Body of pancreas (tissue), 4 donors: ENCODE measurements at regions not wholly inside any gene's neighbourhood (a gene's known extent, or its start where the extent isn't known, plus 50 kb on each side); places are given as distances from the start of the nearest gene placed in this dataset.
"Not testable (repeated sequence)": the region's sequence is repeated elsewhere in the genome, so short reads cannot be mapped to it uniquely, and the experiment has no call there.

Experiments
- ATAC-seq: fragments of 150-250 bp; one replicate; pipeline ENCODE4 v1.9.1; 2016
- DNase-seq, 4 donors: peaks; one replicate each; pipeline ENCODE4 v3.0.0-alpha.2; 2019
- H3K27ac ChIP-seq, 4 donors: fragments of 200-600 bp; sonication (generic); 1 replicate in 3 of 4; 2 replicates in 1 of 4; pipeline versions ENCODE4 v1.5.1 to v1.6.1; 2016 to 2019; ENCODE audit warnings: mild to moderate bottlenecking in 1 of 4, mixed read lengths in 1 of 4, moderate library complexity in 1 of 4
- H3K27me3 ChIP-seq, 2 donors: fragments of 200-600 bp; sonication (generic); one replicate each; pipeline ENCODE4 v1.6.0; 2016; ENCODE audit warnings: mild to moderate bottlenecking in 1 of 2
- H3K36me3 ChIP-seq, 2 donors: fragments of 200-600 bp; sonication (generic); replicated peaks in 1 of 2; 2 replicates each; pipeline ENCODE4 v1.5.1; 2016; ENCODE audit warnings: low read depth in 2 of 2; ENCODE audit not compliant: insufficient read depth in 1 of 2
- H3K4me1 ChIP-seq: fragments of 200-600 bp; sonication (generic); one replicate; pipeline ENCODE4 v1.6.0; 2016
- H3K4me3 ChIP-seq, 2 donors: fragments of 200-600 bp; sonication (generic); 1 replicate in 1 of 2; 2 replicates in 1 of 2; pipeline ENCODE4 v1.5.1; 2016 to 2019
- H3K9me3 ChIP-seq, 3 donors: fragments of 200-600 bp; sonication (generic); 1 replicate in 2 of 3; 2 replicates in 1 of 3; pipeline ENCODE4 v1.5.1; 2016
- CTCF ChIP-seq, 7 experiments: fragments of 450-650 bp in 4 of 7; fragments of 200-600 bp in 3 of 7; sonication (generic) in 3 of 7; IDR thresholded peaks; one replicate each; pipeline ENCODE4 v1.5.1; 2016 to 2019; ENCODE audit warnings: antibody characterized with exemption in 7 of 7
- POLR2A ChIP-seq, 3 donors: fragments of 450-650 bp; IDR thresholded peaks; one replicate each; pipeline ENCODE4 v1.6.1; 2016; ENCODE audit warnings: antibody characterized with exemption in 3 of 3, mild to moderate bottlenecking in 2 of 3
- WGBS, 2 donors: methylation state at CpG; one replicate each; pipeline ENCODE4 v1.1.5; 2017; 5-methylcytosine and 5-hydroxymethylcytosine counted together
- intact Hi-C: fragments of 100-400 bp; cut with DNase I; formaldehyde crosslinking; loops from one replicate; pipeline ENCODE4 v1.15.1; 2023

- Histone ChIP-seq H3K36me3 (no peaks in the 10 kb centered on the region), H3K4me1 (no peaks in the 10 kb centered on the region), H3K4me3 (no peak overlapping the region), H3K27ac (no peak overlapping the region), H3K9me3 (no peaks in the 10 kb centered on the region), H3K27me3 (no peaks in the 10 kb centered on the region)
- intact Hi-C loops, result no loop called here
- ATAC-seq, result no peak
- no peak for TF ChIP-seq POLR2A (IDR thresholded peaks at IDR 0.05)
- no peak for TF ChIP-seq CTCF (IDR thresholded peaks at IDR 0.05)
- DNase-seq, result no peak
- 89 to 94% methylated on average over 6 of the region's 6 CpGs for WGBS, 2 donors
Observed at GRCh38 chr3:125695688-125696087, 100.4 kb upstream of the OSBPL11 start.

GRCh38 chr3:125697126-125697525, 101.8 kb upstream of the OSBPL11 start:
- H3K27me3 ChIP-seq, H3K36me3 ChIP-seq, intact Hi-C loops, H3K27ac ChIP-seq, H3K9me3 ChIP-seq, ATAC-seq, H3K4me3 ChIP-seq, H3K4me1 ChIP-seq: not testable (repeated sequence)
- peak in 1 of 4 donors; percentile 15 for DNase-seq
- WGBS, 2 donors, result 30 to 32% methylated on average over 2 of the region's 2 CpGs

- H3K9me3 ChIP-seq, H3K4me1 ChIP-seq, H3K27me3 ChIP-seq, H3K36me3 ChIP-seq, intact Hi-C loops, H3K4me3 ChIP-seq, ATAC-seq: not testable (repeated sequence)
- WGBS, 2 donors, result 71 to 80% methylated on average over 12 to 13 of the region's 13 CpGs
- peak in 2 of 7 experiments; percentile 13 to 15 for TF ChIP-seq CTCF (IDR thresholded peaks at IDR 0.05)
- peak in 3 of 4 donors; percentile 34 to 52 (median 51) for DNase-seq
- H3K27ac ChIP-seq, result peak overlapping the region in 1 of 4 donors; percentile 25
Observed at GRCh38 chr3:125697979-125698640, 102.8 kb upstream of the OSBPL11 start.

GRCh38 chr3:125715651-125716050, 120.4 kb upstream of the OSBPL11 start:
- ATAC-seq, result no peak
- Histone ChIP-seq H3K4me3 (no peak overlapping the region), H3K9me3 (no peaks in the 10 kb centered on the region), H3K27me3 (no peaks in the 10 kb centered on the region), H3K36me3 (no peaks in the 10 kb centered on the region), H3K27ac (no peak overlapping the region), H3K4me1 (no peaks in the 10 kb centered on the region)
- TF ChIP-seq CTCF (IDR thresholded peaks at IDR 0.05), result no peak
- TF ChIP-seq POLR2A (IDR thresholded peaks at IDR 0.05), result no peak
- DNase-seq, result no peak
- intact Hi-C loops, result no loop called here
- 82 to 84% methylated on average over 15 to 22 of the region's 24 CpGs for WGBS, 2 donors

GRCh38 chr3:125732151-125732550, 136.9 kb upstream of the OSBPL11 start:
- 60 to 64% methylated on average over 11 of the region's 11 CpGs for WGBS, 2 donors
- H3K4me3 ChIP-seq, H3K27ac ChIP-seq, H3K9me3 ChIP-seq, intact Hi-C loops, H3K36me3 ChIP-seq, H3K27me3 ChIP-seq, ATAC-seq, H3K4me1 ChIP-seq: not testable (repeated sequence)
- DNase-seq, result peak in 1 of 4 donors; percentile 26

- H3K9me3 ChIP-seq, H3K4me1 ChIP-seq, intact Hi-C loops, ATAC-seq, H3K36me3 ChIP-seq, H3K4me3 ChIP-seq, H3K27me3 ChIP-seq: not testable (repeated sequence)
- H3K27ac ChIP-seq, result peak overlapping the region in 2 of 4 donors; percentile 8 to 31
- DNase-seq, result peak; percentile 37 to 65 (median 51)
- WGBS, 2 donors, result 47 to 59% methylated on average over 5 to 11 of the region's 11 CpGs
Observed at GRCh38 chr3:125741991-125742718, 146.9 kb upstream of the OSBPL11 start.

GRCh38 chr3:125742845-125743244, 147.5 kb upstream of the OSBPL11 start:
- H3K4me1 ChIP-seq, intact Hi-C loops, H3K9me3 ChIP-seq, H3K27me3 ChIP-seq, H3K36me3 ChIP-seq, ATAC-seq, DNase-seq, H3K4me3 ChIP-seq: not testable (repeated sequence)
- WGBS, 2 donors, result 55 to 82% methylated on average over 3 of the region's 3 CpGs
- H3K27ac ChIP-seq, result peak overlapping the region in 1 of 4 donors; percentile 31

GRCh38 chr3:125757050-125757449, 161.8 kb upstream of the OSBPL11 start:
- H3K36me3 ChIP-seq, H3K27me3 ChIP-seq, H3K27ac ChIP-seq, H3K4me1 ChIP-seq, H3K9me3 ChIP-seq, DNase-seq, intact Hi-C loops, H3K4me3 ChIP-seq, ATAC-seq: not testable (repeated sequence)
- WGBS, 2 donors, result 70 to 80% methylated on average over 1 of the region's 1 CpG

- H3K27ac ChIP-seq, H3K36me3 ChIP-seq, intact Hi-C loops, H3K9me3 ChIP-seq, H3K4me3 ChIP-seq, ATAC-seq, H3K27me3 ChIP-seq, H3K4me1 ChIP-seq, DNase-seq: not testable (repeated sequence)
- 92 to 93% methylated on average over 4 to 19 of the region's 32 CpGs for WGBS, 2 donors
Observed at GRCh38 chr3:125758641-125759130, 163.4 kb upstream of the OSBPL11 start.
